SK-N-MC (cell line): ENCODE measurements at regions not wholly inside any gene's neighbourhood (a gene's known extent, or its start where the extent isn't known, plus 50 kb on each side); places are given as distances from the start of the nearest gene placed in this dataset.

Experiments used
- EZH2 ChIP-seq: fragments of 200-600 bp; sonication (generic); IDR thresholded peaks from one replicate; pipeline ENCODE4 v1.6.1; 2017; ENCODE audit warnings: antibody characterized with exemption
- POLR2AphosphoS5 ChIP-seq: IDR thresholded peaks from 2 replicates; pipeline ENCODE4 v1.6.1; 2012; ENCODE audit warnings: mild to moderate bottlenecking, low read depth, low read length, borderline replicate concordance

DNA sequence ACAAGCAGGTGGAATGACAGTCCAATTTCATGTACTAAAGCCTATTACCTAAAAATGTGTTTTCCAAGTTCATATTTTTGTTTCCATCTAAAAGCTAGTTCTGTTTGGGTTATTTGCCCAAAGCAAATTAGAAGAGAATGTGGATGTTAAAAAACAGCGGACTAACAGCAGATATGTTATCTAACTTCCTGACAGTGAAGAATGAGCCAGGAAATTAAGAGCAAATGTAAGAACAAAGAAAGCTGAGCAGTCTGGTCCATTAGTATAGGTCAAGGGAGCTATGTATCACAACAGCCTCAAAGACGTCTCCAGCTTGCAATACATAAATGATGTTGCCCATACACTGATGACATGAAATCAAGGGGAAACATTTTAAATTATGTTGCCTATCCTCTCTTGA lies 145.5 kb upstream of the PLD5 start:
- TF ChIP-seq EZH2: no peak
- TF ChIP-seq POLR2AphosphoS5: no peak
